Right ventricle myocardium superior (tissue), 1 donor: ENCODE measurements at regions not wholly inside any gene's neighbourhood (a gene's known extent, or its start where the extent isn't known, plus 50 kb on each side); places are given as distances from the start of the nearest gene placed in this dataset.
A peak's percentile ranks its signal among the peaks of the same experiment; 100 is the strongest.

Experiments
- ATAC-seq: fragments of 200-7000 bp; cut with Tn5 transposase; one replicate; pipeline ENCODE4 v1.9.1; 2020; ENCODE audit warnings: mild to moderate bottlenecking; ENCODE audit not compliant: poor library complexity
- DNase-seq: peaks from one replicate; pipeline ENCODE4 v3.0.0-alpha.2; 2020
- intact Hi-C: fragments of 100-400 bp; cut with DNase I; formaldehyde crosslinking; loops from one replicate; pipeline ENCODE4 v1.11.2; 2022
- donor health status: DM: no; HTN: yes; CAD: no; lungs with severe emphysema.

DNA sequence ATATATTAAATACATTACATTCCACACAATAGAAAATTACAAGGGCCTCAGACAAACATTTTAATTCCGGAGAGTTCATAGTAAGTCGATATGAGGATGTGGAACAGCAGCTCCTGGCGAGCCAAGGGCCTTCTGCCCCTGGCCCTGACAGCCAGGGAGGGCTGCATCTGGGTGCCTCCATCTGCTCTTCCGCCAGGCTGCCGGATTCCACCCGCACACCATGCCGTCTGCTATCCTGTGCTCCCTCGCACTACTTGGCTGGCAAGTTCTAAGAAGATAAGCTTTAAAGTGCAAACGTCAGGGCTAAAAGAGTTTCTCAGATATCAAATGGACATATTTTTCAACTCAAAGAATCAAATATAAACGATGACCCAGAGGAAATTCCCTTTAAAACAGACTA lies 656.3 kb upstream of the NOX3 start:
- ATAC-seq (no peak), DNase-seq (no peak)
- intact Hi-C loops: no loop called here

DNA sequence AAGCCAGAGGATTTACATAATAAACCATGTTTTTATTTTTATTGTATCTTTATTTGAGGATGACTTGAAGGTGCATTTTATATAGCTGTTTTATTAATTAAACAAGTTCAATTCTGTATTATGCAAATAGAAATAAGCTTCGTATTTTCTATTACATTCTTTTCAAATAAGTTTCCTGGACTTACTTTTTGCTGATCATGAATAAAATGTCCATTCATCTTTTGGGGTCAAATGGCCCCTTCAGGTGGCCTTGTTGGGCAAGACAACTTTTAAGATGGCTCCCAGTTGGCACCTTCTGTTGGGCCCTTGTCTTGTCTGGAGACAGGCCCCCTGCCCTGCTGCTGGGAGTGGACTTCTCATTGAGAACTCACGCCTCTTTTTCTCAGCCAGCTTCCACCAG lies 654.6 kb upstream of the NOX3 start:
- intact Hi-C loops: no loop called here
- DNase-seq (no peak), ATAC-seq (no peak)

DNA sequence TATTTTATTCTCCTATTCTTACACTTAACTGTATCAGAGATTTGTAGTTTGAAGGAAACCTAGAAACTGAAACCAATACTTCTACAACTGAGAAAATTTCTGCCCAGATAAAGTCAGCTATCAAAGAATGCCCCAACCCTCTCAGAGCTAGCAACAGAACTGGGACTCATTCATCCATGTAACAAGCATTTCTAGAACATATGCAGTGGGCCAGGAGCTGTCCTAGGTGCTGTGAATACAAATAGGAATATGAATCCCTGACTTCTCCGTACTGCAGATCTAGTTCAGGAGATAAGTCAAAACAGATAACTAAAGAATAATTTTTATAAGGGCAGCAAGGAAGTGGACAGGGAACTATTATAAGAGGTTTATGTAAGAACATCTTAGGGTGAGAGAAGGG lies 654.1 kb upstream of the NOX3 start:
- intact Hi-C loops: no loop called here
- no peak for ATAC-seq

DNA sequence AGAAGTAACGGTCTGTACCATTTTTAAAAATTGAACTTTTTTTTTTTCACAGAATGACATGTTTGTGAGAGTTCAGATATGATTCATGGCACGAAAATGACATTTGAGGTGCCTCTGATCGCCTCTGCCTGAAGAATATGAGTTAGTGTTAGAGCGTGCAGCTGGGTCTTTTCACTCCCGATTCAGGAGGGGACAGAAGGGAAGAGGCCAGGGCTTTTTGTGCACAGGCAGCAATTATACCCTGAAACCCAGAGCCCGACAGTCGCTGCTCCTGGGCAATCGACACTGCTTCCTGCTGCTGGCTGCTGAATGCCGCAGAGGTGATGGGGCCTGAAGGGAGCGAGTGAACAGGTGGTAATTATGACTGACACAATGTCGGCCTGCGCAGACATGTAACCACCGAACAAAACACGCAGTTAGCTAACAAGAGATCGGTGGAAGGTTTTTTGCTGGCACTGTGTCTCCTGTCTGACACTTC lies 652.0 kb upstream of the NOX3 start:
- intact Hi-C loops: no loop called here
- ATAC-seq (no peak), DNase-seq (no peak)

More for the DNA sequence above, 654.1 kb upstream of the NOX3 start:
- DNase-seq: no peak

DNA sequence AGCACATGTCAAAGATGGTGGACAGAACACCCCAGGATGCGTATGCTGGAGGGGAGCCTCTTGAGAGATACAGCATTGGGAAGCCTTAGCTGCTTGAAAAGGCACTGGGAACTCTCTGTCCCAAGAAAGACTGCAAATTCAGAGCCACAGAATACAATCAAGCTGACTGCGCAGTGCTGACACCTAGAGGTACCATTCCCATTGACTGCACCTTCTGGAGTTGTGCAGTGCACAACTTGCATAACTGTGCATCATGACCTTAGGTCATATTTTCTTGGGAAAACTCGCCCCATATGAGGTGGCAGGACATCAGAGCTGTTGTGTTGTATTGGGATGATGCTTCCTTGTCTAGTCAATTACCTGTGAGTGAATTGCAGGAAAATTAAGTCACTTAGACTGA lies 646.5 kb upstream of the NOX3 start:
- ATAC-seq: no peak
- intact Hi-C loops: no loop called here
- no peak for DNase-seq

DNA sequence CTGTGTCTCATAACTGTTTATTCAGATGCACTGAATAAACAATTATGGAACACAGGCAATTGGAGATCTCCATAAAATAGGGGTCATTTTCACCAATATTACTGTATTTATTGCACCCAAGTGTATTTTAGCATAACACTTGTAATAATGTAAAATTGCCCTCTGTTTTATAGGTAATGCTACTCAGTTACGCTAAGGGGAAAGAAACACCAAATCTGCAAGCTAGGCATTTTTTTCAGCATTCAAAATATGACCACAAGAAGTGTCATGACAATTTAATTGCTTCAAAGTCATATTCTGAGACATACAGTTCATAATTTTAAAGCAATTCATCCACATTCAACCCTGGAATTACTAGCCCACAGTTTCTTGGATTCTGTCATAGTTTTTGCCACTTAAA lies 643.2 kb upstream of the NOX3 start:
- ATAC-seq: no peak
- no peak for DNase-seq
- intact Hi-C loops: no loop called here

DNA sequence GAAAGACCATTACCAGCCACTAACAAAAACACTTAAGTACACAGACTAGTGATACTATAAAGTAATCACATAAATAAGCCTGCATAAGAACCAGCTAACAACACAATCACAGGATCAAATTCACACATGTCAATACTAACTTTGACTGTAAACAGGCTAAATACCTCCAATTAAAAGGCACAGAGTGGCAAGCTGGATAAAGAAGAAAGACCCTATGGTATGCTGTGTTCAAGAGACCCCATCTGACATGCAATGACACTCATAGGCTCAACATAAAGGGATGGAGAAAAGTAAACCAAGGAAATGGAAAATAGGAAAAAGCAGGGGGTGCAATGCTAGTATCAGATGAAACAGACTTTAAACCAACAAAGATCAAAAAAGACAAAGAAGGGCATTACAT lies 631.8 kb upstream of the NOX3 start:
- DNase-seq (no peak), ATAC-seq (no peak)
- intact Hi-C loops: no loop called here

DNA sequence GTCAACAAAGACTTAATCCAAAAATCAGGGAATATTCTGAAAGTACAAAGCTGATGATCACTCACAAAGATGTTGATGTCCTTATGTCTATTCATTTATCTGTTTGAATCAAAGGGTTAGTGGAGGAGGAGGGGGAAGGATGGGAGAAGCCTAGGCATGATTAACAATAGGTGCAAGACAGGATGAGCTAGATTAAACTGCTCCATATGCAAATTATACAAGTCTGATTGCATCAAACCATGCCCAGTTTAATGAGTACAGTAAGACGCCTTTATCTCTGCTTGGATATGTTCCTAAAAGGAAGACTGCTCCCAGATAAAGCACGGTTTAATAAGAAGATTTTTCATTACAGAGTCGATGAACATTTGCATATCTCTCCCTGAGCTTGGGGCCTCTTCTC lies 626.4 kb upstream of the NOX3 start:
- ATAC-seq (no peak), DNase-seq (no peak)
- intact Hi-C loops: no loop called here

DNA sequence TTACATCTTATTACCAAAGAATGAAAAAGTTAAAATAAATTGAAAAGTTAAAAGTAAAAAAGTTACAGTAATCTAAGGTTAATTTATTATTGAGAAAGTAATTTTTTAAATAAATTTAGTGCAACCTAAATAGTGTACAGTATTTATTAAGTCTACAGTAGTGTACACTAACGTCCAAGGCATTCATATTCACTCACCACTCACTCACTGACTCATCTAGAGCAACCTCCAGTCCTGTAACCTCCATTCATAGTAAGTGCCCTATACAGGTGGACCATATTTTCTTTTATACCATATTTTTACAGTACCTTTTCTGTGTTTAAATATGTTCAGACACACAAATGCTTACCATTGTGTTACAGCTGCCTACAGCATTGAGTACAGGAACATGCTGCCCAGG lies 624.7 kb upstream of the NOX3 start:
- ATAC-seq (no peak), DNase-seq (no peak)
- intact Hi-C loops: no loop called here

DNA sequence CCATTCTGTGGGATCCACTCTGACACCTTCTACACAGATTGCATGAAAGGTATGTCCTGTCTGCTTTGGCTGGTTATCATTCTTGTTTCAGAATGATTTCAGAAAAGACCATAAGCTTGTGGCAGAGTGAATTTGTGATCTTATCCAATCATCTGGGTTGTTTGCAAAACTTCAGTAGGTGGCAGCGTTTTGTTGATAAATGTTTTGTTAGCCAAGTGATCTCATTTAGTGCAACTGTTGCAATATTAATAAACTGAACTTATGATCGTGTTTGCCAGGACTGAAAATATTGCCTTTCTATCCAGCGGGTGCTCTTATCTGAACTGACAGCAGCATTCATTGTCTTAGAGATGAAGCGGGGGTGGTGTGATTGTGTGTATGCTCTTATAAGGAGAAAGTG lies 613.2 kb upstream of the NOX3 start:
- ATAC-seq (no peak), DNase-seq (no peak)
- intact Hi-C loops: no loop called here

DNA sequence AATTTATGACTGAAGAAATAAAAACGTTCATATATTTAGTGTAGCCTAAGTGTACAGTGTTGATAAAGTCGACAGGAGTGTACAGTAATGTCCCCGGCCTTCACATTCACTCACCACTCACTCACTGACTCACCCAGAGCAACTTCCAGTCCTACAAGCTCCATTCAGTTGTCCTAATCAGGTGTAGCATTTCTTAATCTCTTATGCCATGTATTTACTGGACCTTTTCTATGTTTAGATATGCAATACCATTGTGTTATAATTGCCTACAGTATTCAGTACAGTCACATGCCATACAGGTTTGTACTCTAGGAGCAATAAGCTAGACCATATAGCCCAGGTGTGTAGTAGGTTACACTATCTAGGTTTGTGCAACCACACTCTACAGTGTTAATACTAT lies 610.2 kb upstream of the NOX3 start:
- ATAC-seq: no peak
- intact Hi-C loops: no loop called here

DNA sequence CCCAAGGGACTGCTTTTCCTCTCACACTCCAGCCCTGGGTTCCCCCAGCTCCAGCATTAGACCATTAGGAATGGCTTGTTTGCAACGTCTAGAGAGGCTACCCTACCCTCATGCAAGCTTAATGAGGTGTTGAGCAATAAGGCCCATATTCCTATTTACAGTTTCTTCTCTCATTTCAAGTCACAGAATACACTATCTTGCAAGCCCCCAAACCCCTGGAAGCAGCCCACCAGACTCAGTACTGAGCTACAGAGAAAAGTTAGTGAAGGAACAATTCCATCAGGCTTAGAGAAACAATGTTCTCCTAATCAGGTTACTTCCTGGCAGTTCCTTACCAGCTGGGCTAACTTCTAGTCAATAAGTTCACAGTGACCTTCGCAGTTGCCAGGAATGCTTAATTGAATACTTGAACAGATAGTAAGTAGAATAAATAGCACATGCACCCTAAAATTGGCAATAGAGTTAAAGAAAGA lies 606.5 kb upstream of the NOX3 start:
- peak; percentile 75 for ATAC-seq
- DNase-seq: no peak
- intact Hi-C loops: no loop called here

More for the DNA sequence above, 610.2 kb upstream of the NOX3 start:
- no peak for DNase-seq

DNA sequence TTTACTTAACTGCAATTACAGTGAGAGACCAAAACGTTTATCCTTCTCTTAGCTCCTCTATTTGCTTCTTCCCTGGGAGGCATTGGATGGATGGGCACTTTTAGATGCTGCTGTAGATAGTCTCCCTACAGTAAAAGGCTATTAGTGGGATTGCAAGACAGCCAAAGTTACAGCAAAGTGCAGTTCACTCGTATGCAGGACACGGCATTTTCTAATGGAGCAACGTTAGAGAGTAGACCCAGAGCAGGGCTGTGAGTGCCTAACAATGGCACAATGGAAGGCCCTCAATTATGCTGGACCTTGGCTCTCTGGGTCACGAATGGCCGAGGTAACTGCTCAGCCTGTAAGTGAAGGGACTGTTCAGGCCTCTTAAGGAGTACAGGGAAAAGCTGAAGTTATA lies 605.8 kb upstream of the NOX3 start:
- DNase-seq: no peak
- no peak for ATAC-seq
- intact Hi-C loops: no loop called here

DNA sequence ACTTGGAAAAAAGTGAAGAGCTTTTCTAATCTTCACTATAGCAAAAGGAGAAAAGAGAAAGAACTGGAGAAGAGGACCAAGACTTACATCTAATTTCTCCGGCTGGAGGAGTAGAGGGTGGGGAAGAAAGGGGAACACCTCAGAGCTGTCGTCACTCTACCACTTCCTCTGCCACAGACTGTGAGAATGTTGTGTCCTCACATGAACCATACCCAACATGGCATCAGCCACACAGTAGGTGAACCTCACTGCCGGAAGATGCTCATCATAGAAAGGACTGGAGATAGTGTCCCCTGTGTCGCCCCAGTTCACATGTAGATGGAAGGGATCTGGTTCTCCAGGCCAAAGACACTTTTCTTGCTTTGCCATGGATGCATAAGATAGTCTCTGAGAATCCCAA lies 604.4 kb upstream of the NOX3 start:
- no peak for DNase-seq
- no peak for ATAC-seq
- intact Hi-C loops: no loop called here

DNA sequence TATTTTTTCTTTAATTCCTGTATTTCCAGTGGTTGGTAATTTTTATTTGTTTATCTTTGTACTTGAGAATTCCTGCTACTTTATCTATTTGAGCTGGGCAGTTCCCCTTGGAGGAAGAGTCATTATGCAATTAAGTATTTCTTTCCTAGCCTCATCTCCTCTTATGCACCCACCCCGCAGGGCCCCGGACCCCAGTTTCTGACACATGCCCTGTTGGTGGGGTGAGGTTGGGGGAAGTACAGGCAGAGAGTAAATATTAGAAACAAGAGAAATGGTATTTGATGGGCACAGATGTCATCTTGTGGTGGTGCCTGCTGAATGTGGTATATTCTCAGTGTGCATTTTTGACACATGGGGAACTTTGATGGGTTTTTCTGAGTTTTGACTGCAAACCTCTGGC lies 602.7 kb upstream of the NOX3 start:
- intact Hi-C loops: no loop called here
- no peak for ATAC-seq
- DNase-seq: no peak

DNA sequence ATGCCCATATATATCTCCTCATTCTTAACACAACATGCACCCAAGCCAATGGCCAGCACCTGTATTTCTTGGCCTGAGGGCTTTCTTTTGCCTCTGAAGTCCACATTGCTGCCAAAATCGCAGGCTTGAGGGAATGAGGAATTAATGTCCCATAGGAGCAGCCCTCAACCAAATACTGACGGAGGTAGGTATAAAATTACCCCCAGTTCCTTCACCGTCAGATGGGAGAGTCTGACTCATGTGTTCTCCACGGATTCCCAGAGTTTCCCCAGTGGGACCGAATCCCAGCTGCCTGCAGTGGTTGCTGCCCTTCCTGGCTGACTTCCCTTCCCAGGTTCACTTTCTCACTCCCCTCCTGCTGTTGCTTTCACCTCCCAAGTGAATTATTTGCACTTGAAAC lies 602.2 kb upstream of the NOX3 start:
- intact Hi-C loops: no loop called here
- DNase-seq (no peak), ATAC-seq (no peak)

DNA sequence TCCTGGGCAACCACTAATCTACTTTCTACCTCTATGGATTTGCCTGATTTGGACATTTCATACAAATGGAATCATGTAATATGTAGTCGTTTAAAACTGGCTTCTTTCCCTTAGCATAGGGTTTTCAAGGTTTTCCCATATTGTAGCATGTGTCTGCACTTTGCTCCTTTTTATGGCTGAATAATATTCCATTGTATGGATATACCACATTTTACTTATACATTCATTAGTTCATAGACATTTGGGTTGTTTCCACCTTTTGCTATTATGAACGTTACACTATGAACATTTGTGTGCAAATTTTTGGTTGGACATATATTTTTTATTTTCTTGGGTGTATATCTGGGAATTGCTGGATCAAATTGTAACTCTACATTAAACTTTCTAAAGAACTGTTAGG lies 600.4 kb upstream of the NOX3 start:
- intact Hi-C loops: no loop called here

DNA sequence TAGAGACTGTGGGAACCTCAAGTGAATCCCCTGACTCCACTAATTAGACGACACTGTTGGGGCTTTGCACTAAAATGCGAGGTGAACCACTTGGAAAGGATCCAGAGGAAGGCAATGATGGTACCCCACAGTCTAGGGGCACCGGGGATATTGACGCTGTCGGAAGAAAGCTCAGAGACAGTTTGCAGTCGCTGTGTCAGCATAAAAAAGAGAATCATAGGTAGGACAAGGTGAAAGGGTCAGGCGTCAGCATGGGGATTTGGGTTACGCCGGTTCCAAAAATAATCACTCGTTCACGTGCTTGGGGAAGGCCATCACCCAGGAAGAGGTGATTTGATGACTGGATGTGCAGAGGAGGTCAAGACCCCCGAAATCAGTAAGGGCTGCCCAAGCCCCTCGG lies 598.0 kb upstream of the NOX3 start:
- no peak for DNase-seq
- ATAC-seq: no peak
- intact Hi-C loops: no loop called here

More for the DNA sequence above, 600.4 kb upstream of the NOX3 start:
- ATAC-seq (no peak), DNase-seq (no peak)

DNA sequence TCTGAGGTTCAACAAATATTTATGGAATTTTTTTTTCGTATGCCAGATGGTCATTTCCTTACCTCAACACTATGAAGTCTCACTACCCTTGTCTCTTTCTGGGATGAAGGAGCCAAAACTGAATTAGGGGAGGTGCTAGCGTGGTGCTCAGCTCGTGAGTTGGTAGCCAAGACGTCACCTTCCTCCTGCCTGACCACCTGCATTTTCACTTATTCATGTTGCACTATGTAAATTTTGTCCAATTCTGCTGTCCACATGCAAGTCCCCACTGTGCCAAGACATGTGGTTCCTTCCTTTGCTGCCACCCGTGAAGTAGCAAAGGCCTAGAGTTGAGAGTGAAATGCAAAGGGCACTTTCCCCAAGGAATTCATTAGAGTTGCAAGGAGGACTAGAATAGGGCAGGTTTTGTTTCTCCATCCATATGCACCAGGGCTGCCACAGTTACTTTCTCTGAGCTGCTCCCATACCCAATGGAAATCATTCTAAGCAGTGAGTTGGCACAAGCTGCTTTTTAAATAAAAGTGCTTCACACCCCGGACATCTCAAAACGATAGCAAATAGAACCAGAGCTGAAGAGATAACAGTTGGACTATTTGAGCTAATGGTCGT lies 591.3 kb upstream of the NOX3 start:
- no peak for ATAC-seq
- intact Hi-C loops: no loop called here
- DNase-seq: no peak

DNA sequence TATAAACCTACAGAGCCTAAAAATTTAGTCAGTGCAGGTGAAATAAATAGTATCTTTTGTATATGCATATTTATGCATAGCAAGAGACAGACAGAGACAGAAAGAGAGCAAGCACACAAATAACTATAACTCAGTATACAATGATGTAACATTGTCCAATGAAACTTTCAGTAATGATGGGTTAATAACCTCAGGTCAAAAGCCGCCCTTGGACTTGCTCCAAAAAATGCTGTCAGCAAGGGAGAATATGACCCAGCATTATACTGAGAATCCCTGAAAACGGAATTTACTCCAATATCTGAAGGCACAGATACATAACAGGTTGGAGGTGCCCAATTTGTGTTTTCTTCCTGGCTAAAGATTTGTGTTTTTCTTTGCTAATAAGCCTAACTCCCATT lies 590.6 kb upstream of the NOX3 start:
- intact Hi-C loops: no loop called here
- no peak for ATAC-seq
- no peak for DNase-seq
